Inflammatory macrophage treated with lipopolysaccharide for 4 hours (primary cell): ENCODE measurements at regions not wholly inside any gene's neighbourhood (a gene's known extent, or its start where the extent isn't known, plus 50 kb on each side); places are given as distances from the start of the nearest gene placed in this dataset.
"Not testable (repeated sequence)": the region's sequence is repeated elsewhere in the genome, so short reads cannot be mapped to it uniquely, and the experiment has no call there.

Experiments used
- DNase-seq: peaks from one replicate; pipeline ENCODE4 v3.0.0-alpha.2; 2020

- no peak for DNase-seq
Measured at GRCh38 chr1:166630369-166630768, 208.9 kb upstream of the POGK start.

GRCh38 chr1:166638137-166638536 is 201.1 kb upstream of the POGK start:
- no peak for DNase-seq

- DNase-seq: not testable (repeated sequence)
Measured at GRCh38 chr1:166657228-166657627, 182.0 kb upstream of the POGK start.

GRCh38 chr1:166666790-166667189 is 172.5 kb upstream of the POGK start:
- not testable (repeated sequence) for DNase-seq

- not testable (repeated sequence) for DNase-seq
Measured at GRCh38 chr1:166667600-166667999, 171.7 kb upstream of the POGK start.

- no peak for DNase-seq
Measured at GRCh38 chr1:166671627-166672026, 167.6 kb upstream of the POGK start.

- DNase-seq: peak; percentile 4
Measured at GRCh38 chr1:166673722-166674121, 165.6 kb upstream of the POGK start.

GRCh38 chr1:166675213-166675612 is 164.1 kb upstream of the POGK start:
- no peak for DNase-seq

- no peak for DNase-seq
Measured at GRCh38 chr1:166676981-166677380, 162.3 kb upstream of the POGK start.

- no peak for DNase-seq
Measured at GRCh38 chr1:166679369-166679768, 159.9 kb upstream of the POGK start.

- DNase-seq: no peak
Measured at GRCh38 chr1:166682588-166682987, 156.7 kb upstream of the POGK start.

GRCh38 chr1:166684669-166685068 is 154.6 kb upstream of the POGK start:
- not testable (repeated sequence) for DNase-seq

- no peak for DNase-seq
Measured at GRCh38 chr1:166685200-166685599, 154.1 kb upstream of the POGK start.

GRCh38 chr1:166685891-166686290 is 153.4 kb upstream of the POGK start:
- DNase-seq: not testable (repeated sequence)

- not testable (repeated sequence) for DNase-seq
Measured at GRCh38 chr1:166690596-166690995, 148.7 kb upstream of the POGK start.

- DNase-seq: no peak
Measured at GRCh38 chr1:166691476-166691875, 147.8 kb upstream of the POGK start.

GRCh38 chr1:166692346-166692745 is 146.9 kb upstream of the POGK start:
- DNase-seq: no peak

GRCh38 chr1:166693158-166693557 is 146.1 kb upstream of the POGK start:
- no peak for DNase-seq

- DNase-seq: no peak
Measured at GRCh38 chr1:166693673-166694297, 145.5 kb upstream of the POGK start.

GRCh38 chr1:166695115-166695514 is 144.2 kb upstream of the POGK start:
- no peak for DNase-seq

GRCh38 chr1:166695834-166696233 is 143.4 kb upstream of the POGK start:
- DNase-seq: not testable (repeated sequence)

GRCh38 chr1:166698771-166699170 is 140.5 kb upstream of the POGK start:
- DNase-seq: no peak

- DNase-seq: no peak
Measured at GRCh38 chr1:166699613-166700012, 139.7 kb upstream of the POGK start.

- no peak for DNase-seq
Measured at GRCh38 chr1:166700696-166701095, 138.6 kb upstream of the POGK start.

- no peak for DNase-seq
Measured at GRCh38 chr1:166701603-166702100, 137.6 kb upstream of the POGK start.
